H9 (cell line): ENCODE measurements at regions not wholly inside any gene's neighbourhood (a gene's known extent, or its start where the extent isn't known, plus 50 kb on each side); places are given as distances from the start of the nearest gene placed in this dataset.
"Not testable (repeated sequence)": the region's sequence is repeated elsewhere in the genome, so short reads cannot be mapped to it uniquely, and the experiment has no call there.

Source experiments
- DNase-seq: peaks from one replicate; pipeline ENCODE4 v3.0.0-alpha.2; 2017
- H2AFZ ChIP-seq: one replicate; pipeline ENCODE4 v1.6.1; 2013; ENCODE audit warnings: mild to moderate bottlenecking, low read length, control low read depth, moderate library complexity
- H2AK5ac ChIP-seq: 2 replicates; pipeline ENCODE4 v1.6.1; 2013; ENCODE audit warnings: low read length, control low read depth, mixed read lengths; ENCODE audit not compliant: insufficient read length
- H2BK120ac ChIP-seq: one replicate; pipeline ENCODE4 v1.6.1; 2013; ENCODE audit warnings: low read depth, mild to moderate bottlenecking, low read length, control low read depth, inconsistent platforms; ENCODE audit not compliant: poor library complexity, severe bottlenecking
- H2BK12ac ChIP-seq: 2 replicates; pipeline ENCODE4 v1.6.1; 2013; ENCODE audit warnings: low read length, control low read depth, mixed read lengths, low read depth; ENCODE audit not compliant: insufficient read length
- H2BK15ac ChIP-seq: 2 replicates; pipeline ENCODE4 v1.6.1; 2013; ENCODE audit warnings: low read depth, low read length, control low read depth
- H2BK20ac ChIP-seq: one replicate; pipeline ENCODE4 v1.6.1; 2013; ENCODE audit warnings: low read depth, mild to moderate bottlenecking, low read length, control low read depth, inconsistent platforms; ENCODE audit not compliant: poor library complexity, severe bottlenecking
- H2BK5ac ChIP-seq: 2 replicates; pipeline ENCODE4 v1.6.1; 2013; ENCODE audit warnings: low read length, control low read depth, mixed read lengths; ENCODE audit not compliant: insufficient read length
- H3K14ac ChIP-seq: 2 replicates; pipeline ENCODE4 v1.6.1; 2013; ENCODE audit warnings: low read length, control low read depth; ENCODE audit not compliant: insufficient read depth
- H3K18ac ChIP-seq: 2 replicates; pipeline ENCODE4 v1.6.1; 2013; ENCODE audit warnings: low read depth, mild to moderate bottlenecking, mixed read lengths, low read length, control low read depth; ENCODE audit not compliant: insufficient read length
- H3K23ac ChIP-seq: 2 replicates; pipeline ENCODE4 v1.6.1; 2013; ENCODE audit warnings: low read length, control low read depth, mixed read lengths, low read depth; ENCODE audit not compliant: insufficient read length
- H3K23me2 ChIP-seq: 2 replicates; pipeline ENCODE4 v1.6.1; 2013; ENCODE audit warnings: low read depth, mild to moderate bottlenecking, mixed read lengths, low read length, control low read depth; ENCODE audit not compliant: insufficient read length, poor library complexity, severe bottlenecking
- H3K27ac ChIP-seq: 2 replicates; pipeline ENCODE4 v1.5.1; 2013; ENCODE audit warnings: low read length, control low read depth, mixed read lengths, low read depth; ENCODE audit not compliant: insufficient read length
- H3K27me3 ChIP-seq: 2 replicates; pipeline ENCODE4 v1.6.1; 2013; ENCODE audit warnings: low read length, control low read depth, inconsistent platforms; ENCODE audit not compliant: insufficient read depth
- H3K4ac ChIP-seq: 2 replicates; pipeline ENCODE4 v1.6.1; 2013; ENCODE audit warnings: low read depth, mild to moderate bottlenecking, control low read depth, inconsistent platforms, low read length, moderate library complexity
- H3K4me1 ChIP-seq: 2 replicates; pipeline ENCODE4 v1.6.1; 2013; ENCODE audit warnings: low read length, control low read depth, inconsistent platforms; ENCODE audit not compliant: insufficient read depth
- H3K4me2 ChIP-seq: 2 replicates; pipeline ENCODE4 v1.6.1; 2013; ENCODE audit warnings: low read length, control low read depth, mixed read lengths; ENCODE audit not compliant: insufficient read length, insufficient read depth
- H3K56ac ChIP-seq: 2 replicates; pipeline ENCODE4 v1.6.1; 2013; ENCODE audit warnings: low read depth, mild to moderate bottlenecking, mixed read lengths, low read length, control low read depth; ENCODE audit not compliant: insufficient read length
- H3K79me1 ChIP-seq: 2 replicates; pipeline ENCODE4 v1.6.1; 2013; ENCODE audit warnings: low read depth, mild to moderate bottlenecking, moderate library complexity, low read length, control low read depth, inconsistent platforms; ENCODE audit not compliant: insufficient read depth, poor library complexity, severe bottlenecking
- H3K79me2 ChIP-seq: 2 replicates; pipeline ENCODE4 v1.6.1; 2013; ENCODE audit warnings: low read length, control low read depth, inconsistent platforms; ENCODE audit not compliant: insufficient read depth
- H3K9ac ChIP-seq: 2 replicates; pipeline ENCODE4 v1.6.1; 2013; ENCODE audit warnings: low read length, control low read depth, mixed read lengths; ENCODE audit not compliant: insufficient read length; ENCODE audit errors: extremely low read depth
- H3K9me3 ChIP-seq: one replicate; pipeline ENCODE4 v1.6.1; 2013; ENCODE audit warnings: low read depth, low read length, inconsistent platforms; ENCODE audit not compliant: control insufficient read depth
- H3T11ph ChIP-seq: one replicate; pipeline ENCODE4 v1.6.1; 2013; ENCODE audit warnings: mild to moderate bottlenecking, low read length, control low read depth, inconsistent platforms
- H4K20me1 ChIP-seq: one replicate; pipeline ENCODE4 v1.6.1; 2013; ENCODE audit not compliant: control insufficient read depth, insufficient read length, insufficient read depth
- H4K5ac ChIP-seq: 2 replicates; pipeline ENCODE4 v1.6.1; 2013; ENCODE audit warnings: low read depth, mild to moderate bottlenecking, mixed read lengths, low read length, control low read depth; ENCODE audit not compliant: insufficient read length
- H4K8ac ChIP-seq: replicated peaks from 2 replicates; pipeline ENCODE4 v1.6.1; 2013; ENCODE audit warnings: low read length, control low read depth, mixed read lengths, low read depth; ENCODE audit not compliant: insufficient read length
- H4K91ac ChIP-seq: 2 replicates; pipeline ENCODE4 v1.6.1; 2013; ENCODE audit warnings: low read depth, mild to moderate bottlenecking, moderate library complexity, mixed read lengths, low read length, control low read depth; ENCODE audit not compliant: insufficient read length
- H3K27ac Mint-ChIP-seq, 3 experiments: 2 replicates in 2 of 3; 3 replicates in 1 of 3; pipeline ENCODE4 v1.8.0; 2020 to 2021; ENCODE audit warnings: mixed read lengths in 3 of 3, mild to moderate bottlenecking in 1 of 3, moderate library complexity in 1 of 3
- H3K27me3 Mint-ChIP-seq: 2 replicates; pipeline ENCODE4 v1.8.0; 2021; ENCODE audit warnings: low read depth, mild to moderate bottlenecking, moderate library complexity, mixed read lengths
- H3K36me3 Mint-ChIP-seq, 3 experiments: 2 replicates in 2 of 3; 3 replicates in 1 of 3; pipeline ENCODE4 v1.8.0; 2020 to 2021; ENCODE audit warnings: low read depth in 3 of 3, mixed read lengths in 3 of 3; ENCODE audit not compliant: insufficient read depth in 1 of 3
- H3K4me1 Mint-ChIP-seq, 2 experiments: 2 replicates each; pipeline ENCODE4 v1.8.0; 2020; ENCODE audit warnings: mixed read lengths in 2 of 2
- H3K4me3 Mint-ChIP-seq, 2 experiments: 2 replicates in 1 of 2; 3 replicates in 1 of 2; pipeline ENCODE4 v1.8.0; 2020 to 2021; ENCODE audit warnings: mild to moderate bottlenecking in 2 of 2, mixed read lengths in 2 of 2, moderate library complexity in 1 of 2
- H3K9me3 Mint-ChIP-seq, 2 experiments: 2 replicates in 1 of 2; 3 replicates in 1 of 2; pipeline ENCODE4 v1.8.0; 2020; ENCODE audit warnings: mild to moderate bottlenecking in 2 of 2, mixed read lengths in 2 of 2, moderate library complexity in 1 of 2
- WGBS: extraction: QIAGEN DNeasy Blood & Tissue Kit; methylation state at CpG from one replicate; pipeline ENCODE4 v1.1.7; 2013; ENCODE audit warnings: missing lambda C conversion rate, low lambda C conversion rate, mixed read lengths; ENCODE audit not compliant: insufficient read length; ENCODE audit errors: extremely low coverage; 5-methylcytosine and 5-hydroxymethylcytosine counted together
- TF ChIP-seq, protein P1 (sequence below): fragments of 200-600 bp; sonication (generic); conservative IDR thresholded peaks from 3 replicates; pipeline ENCODE4 v1.8.0; 2021; ENCODE audit warnings: antibody characterized with exemption, mild to moderate bottlenecking

DNA sequence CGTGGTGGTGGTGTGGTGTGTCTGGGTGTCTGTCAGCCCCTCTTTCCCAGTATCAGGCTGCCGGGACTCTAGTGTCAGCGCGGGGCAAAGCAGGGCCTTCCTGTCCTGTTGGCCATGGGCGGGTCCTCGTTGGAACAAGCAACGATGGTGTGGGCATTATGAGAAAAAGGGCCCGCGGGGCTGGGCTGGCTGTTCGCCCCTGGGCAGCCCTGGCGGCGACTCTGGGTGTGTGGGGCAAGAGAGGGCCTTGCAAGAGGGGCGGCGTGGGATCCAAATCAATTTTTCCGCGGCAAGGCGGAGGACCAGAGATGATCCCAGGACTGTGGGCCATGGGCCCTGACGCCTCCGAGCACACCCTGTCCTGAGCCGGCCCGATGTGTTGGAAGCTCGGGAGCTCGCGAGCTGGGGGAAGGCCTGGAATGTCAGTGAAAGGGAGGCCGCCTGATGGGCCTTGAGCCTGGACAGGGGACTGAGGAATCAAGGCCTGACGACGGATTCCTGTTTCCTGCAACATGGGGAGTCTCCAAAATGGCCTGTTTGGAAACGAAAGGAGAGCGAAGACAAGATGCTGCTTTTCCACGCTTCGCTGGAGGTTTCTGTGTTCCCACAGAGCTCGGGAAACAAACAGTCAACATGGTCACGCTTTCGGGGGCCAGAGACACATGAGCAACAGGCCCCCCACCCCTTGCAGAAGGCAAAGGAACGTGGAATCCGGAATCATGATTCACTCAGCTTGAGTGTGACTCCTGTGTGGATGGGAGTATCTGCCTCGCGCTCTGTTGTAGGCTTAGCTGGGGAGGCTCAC is 364.7 kb upstream of the DEFB115 start:
- Histone ChIP-seq H3K4me1 (no peaks in the 10 kb centered on the region), H2BK20ac (no peak overlapping the region), H4K20me1 (no peaks in the 10 kb centered on the region), H2AK5ac (no peak overlapping the region), H3K4ac (no peak overlapping the region), H3K4me2 (no peak overlapping the region), H3K18ac (no peak overlapping the region), H3K23ac (no peak overlapping the region), H3K27me3 (no peaks in the 10 kb centered on the region), H2BK15ac (no peak overlapping the region), H4K8ac (no peak overlapping the region), H3K14ac (no peak overlapping the region), H2BK120ac (no peak overlapping the region), H3K23me2 (no peaks in the 10 kb centered on the region), H2BK5ac (no peak overlapping the region), H3K9ac (no peak overlapping the region), H2AFZ (no peak overlapping the region), H3K79me1 (no peaks in the 10 kb centered on the region), H2BK12ac (no peak overlapping the region), H4K91ac (no peak overlapping the region), H3K79me2 (no peaks in the 10 kb centered on the region), H3K27ac (no peak overlapping the region), H3K9me3 (peaks cover 46% of the 10 kb centered on the region), H3K56ac (no peak overlapping the region), H4K5ac (no peak overlapping the region), H3T11ph (no peak overlapping the region)
- Mint-ChIP-seq H3K27ac (no peak overlapping the region), H3K4me3 (no peak overlapping the region), H3K27me3 (no peaks in the 10 kb centered on the region; the same call in 1 of the 2 replicates), H3K9me3 (peaks cover 84% of the 10 kb centered on the region in 2 experiments), H3K36me3 (peaks cover 9 to 12% (median 10%) of the 10 kb centered on the region in 3 experiments), H3K4me1 (no peaks in the 10 kb centered on the region)
- no CpG with 5 or more reads among the region's 38 CpGs for WGBS
- TF ChIP-seq, protein P1, sequence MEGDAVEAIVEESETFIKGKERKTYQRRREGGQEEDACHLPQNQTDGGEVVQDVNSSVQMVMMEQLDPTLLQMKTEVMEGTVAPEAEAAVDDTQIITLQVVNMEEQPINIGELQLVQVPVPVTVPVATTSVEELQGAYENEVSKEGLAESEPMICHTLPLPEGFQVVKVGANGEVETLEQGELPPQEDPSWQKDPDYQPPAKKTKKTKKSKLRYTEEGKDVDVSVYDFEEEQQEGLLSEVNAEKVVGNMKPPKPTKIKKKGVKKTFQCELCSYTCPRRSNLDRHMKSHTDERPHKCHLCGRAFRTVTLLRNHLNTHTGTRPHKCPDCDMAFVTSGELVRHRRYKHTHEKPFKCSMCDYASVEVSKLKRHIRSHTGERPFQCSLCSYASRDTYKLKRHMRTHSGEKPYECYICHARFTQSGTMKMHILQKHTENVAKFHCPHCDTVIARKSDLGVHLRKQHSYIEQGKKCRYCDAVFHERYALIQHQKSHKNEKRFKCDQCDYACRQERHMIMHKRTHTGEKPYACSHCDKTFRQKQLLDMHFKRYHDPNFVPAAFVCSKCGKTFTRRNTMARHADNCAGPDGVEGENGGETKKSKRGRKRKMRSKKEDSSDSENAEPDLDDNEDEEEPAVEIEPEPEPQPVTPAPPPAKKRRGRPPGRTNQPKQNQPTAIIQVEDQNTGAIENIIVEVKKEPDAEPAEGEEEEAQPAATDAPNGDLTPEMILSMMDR = no peak
- no peak for DNase-seq

DNA sequence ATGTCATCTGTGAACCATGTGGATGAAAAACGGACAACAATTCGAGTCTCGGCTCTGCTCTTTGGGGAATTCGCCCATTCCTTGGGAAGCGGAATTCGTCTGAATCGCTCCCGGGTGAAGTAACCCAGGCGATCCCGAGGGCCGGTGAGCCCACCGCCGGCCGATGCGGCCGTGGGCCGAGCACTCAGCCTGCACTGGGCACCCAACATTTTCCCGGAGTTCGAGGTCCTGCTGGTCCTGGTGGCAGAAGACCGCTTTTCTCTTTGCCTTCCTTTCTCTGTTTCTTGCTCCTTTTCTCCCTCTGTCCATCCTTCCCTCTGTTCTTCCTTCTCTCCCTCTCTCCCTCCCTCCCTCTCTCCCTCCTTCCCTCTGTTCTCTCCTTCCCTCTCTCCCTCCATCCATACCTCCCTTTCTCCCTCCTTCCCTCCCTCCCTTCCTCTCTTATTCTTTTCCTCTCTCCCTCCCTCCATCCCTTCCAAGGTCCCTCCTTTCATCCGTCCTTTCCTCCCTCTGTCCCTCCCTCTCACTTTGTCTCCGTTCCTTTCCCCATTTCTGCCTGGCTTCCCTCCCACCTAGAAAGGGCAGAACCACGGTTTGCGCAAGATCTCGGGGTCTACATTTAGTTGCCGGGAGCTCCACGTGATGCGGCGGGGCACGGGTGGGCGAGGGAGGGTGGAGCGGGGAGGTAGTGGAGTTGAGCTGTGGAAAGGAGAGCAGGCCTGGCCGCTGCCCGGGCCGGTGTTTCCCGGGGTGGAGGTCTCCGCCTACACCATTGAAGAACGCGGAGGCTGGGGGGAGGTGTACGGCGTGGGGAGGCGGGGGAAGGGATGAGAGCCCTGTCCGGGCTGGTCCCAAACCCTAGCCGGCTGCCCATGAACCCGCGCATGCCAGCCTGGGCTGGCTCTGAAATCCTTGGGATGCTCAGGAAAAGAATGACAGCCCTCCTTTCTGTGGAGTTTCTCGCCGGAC is 363.8 kb upstream of the DEFB115 start:
- H4K20me1 ChIP-seq, H4K5ac ChIP-seq, H2BK20ac ChIP-seq, H3K79me1 ChIP-seq, H3K4me1 ChIP-seq, H3K23ac ChIP-seq, H2AK5ac ChIP-seq, H3K27ac ChIP-seq, H3K23me2 ChIP-seq, H2BK120ac ChIP-seq, H4K91ac ChIP-seq, H3K56ac ChIP-seq, H3T11ph ChIP-seq, H3K79me2 ChIP-seq, H2BK12ac ChIP-seq, H3K14ac ChIP-seq, H3K18ac ChIP-seq, H3K27me3 ChIP-seq, H3K4me3 Mint-ChIP-seq, H3K27ac Mint-ChIP-seq, H2BK15ac ChIP-seq, H2BK5ac ChIP-seq, H3K4ac ChIP-seq, H3K27me3 Mint-ChIP-seq, H4K8ac ChIP-seq, H2AFZ ChIP-seq, H3K4me1 Mint-ChIP-seq, DNase-seq, H3K4me2 ChIP-seq, H3K9ac ChIP-seq: not testable (repeated sequence)
- H3K9me3 ChIP-seq = peaks cover 44% of the 10 kb centered on the region
- WGBS = no CpG with 5 or more reads among the region's 48 CpGs
- H3K36me3 Mint-ChIP-seq = peaks cover 9 to 12% (median 12%) of the 10 kb centered on the region in 3 experiments
- peaks cover 81% of the 10 kb centered on the region in 2 experiments for H3K9me3 Mint-ChIP-seq
